Hepatocyte (in vitro differentiated cells): ENCODE measurements at regions not wholly inside any gene's neighbourhood (a gene's known extent, or its start where the extent isn't known, plus 50 kb on each side); places are given as distances from the start of the nearest gene placed in this dataset.

Experiments used
- CTCF ChIP-seq: fragments of 200-600 bp; sonication (generic); IDR thresholded peaks from 2 replicates; pipeline ENCODE4 v1.5.1; 2016; ENCODE audit warnings: antibody characterized with exemption, mild to moderate bottlenecking; ENCODE audit not compliant: poor library complexity
- EZH2 ChIP-seq: fragments of 200-600 bp; sonication (generic); IDR thresholded peaks from 2 replicates; pipeline ENCODE4 v1.6.1; 2016; ENCODE audit warnings: antibody characterized with exemption, mild to moderate bottlenecking, borderline replicate concordance
- EZH2phosphoT487 ChIP-seq: fragments of 200-600 bp; sonication (generic); IDR thresholded peaks from one replicate; pipeline ENCODE4 v1.6.1; 2018; ENCODE audit warnings: antibody characterized with exemption, mild to moderate bottlenecking, low read depth, moderate library complexity; ENCODE audit not compliant: unreplicated experiment, severe bottlenecking

GRCh38 chr2:109998-110397 lies 63.7 kb upstream of the FAM110C start:
- no peak for TF ChIP-seq CTCF
- TF ChIP-seq EZH2phosphoT487 = peak; percentile 40
- no peak for TF ChIP-seq EZH2
